ENCODE measurements at regions not wholly inside any gene's neighbourhood (a gene's known extent, or its start where the extent isn't known, plus 50 kb on each side); places are given as distances from the start of the nearest gene placed in this dataset.
A peak's percentile ranks its signal among the peaks of the same experiment; 100 is the strongest.

DNA sequence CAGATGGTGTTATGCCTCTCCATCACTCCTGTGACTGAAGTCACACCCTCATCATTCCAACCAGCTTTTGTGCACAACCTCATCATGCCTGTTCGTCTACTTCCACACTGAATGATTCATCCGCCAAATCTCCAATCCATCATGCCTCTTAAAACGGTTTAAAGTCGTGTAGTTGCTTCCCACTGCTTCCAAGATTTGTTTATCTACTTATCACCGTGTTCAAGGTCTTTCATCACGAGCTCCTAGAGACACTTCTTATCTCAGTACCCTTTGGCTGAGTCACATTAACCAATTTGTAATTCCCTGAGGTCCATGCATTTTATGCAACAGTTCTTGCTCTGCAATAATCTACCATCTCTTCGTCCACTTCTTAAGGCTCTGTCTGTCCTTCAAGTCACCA, 592.3 kb upstream of the ID2 start:
- H3K9me3 ChIP-seq, result no peaks in the 10 kb centered on the region
- WGBS, 2 donors, result 80 to 87% methylated on average over 7 of the region's 7 CpGs
- H3K36me3 ChIP-seq, result no peaks in the 10 kb centered on the region
- intact Hi-C loops (cut with DNase I), result no loop called here
- no peak overlapping the region for H3K27ac ChIP-seq
- H3K27me3 ChIP-seq, result no peaks in the 10 kb centered on the region
- TF ChIP-seq, protein P1, sequence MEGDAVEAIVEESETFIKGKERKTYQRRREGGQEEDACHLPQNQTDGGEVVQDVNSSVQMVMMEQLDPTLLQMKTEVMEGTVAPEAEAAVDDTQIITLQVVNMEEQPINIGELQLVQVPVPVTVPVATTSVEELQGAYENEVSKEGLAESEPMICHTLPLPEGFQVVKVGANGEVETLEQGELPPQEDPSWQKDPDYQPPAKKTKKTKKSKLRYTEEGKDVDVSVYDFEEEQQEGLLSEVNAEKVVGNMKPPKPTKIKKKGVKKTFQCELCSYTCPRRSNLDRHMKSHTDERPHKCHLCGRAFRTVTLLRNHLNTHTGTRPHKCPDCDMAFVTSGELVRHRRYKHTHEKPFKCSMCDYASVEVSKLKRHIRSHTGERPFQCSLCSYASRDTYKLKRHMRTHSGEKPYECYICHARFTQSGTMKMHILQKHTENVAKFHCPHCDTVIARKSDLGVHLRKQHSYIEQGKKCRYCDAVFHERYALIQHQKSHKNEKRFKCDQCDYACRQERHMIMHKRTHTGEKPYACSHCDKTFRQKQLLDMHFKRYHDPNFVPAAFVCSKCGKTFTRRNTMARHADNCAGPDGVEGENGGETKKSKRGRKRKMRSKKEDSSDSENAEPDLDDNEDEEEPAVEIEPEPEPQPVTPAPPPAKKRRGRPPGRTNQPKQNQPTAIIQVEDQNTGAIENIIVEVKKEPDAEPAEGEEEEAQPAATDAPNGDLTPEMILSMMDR (IDR thresholded peaks at IDR 0.05), result no peak
- H3K4me3 ChIP-seq (replicated peaks in 1 of 3), result no peak overlapping the region
- DNase-seq, result no peak
- H3K4me1 ChIP-seq, result no peaks in the 10 kb centered on the region

DNA sequence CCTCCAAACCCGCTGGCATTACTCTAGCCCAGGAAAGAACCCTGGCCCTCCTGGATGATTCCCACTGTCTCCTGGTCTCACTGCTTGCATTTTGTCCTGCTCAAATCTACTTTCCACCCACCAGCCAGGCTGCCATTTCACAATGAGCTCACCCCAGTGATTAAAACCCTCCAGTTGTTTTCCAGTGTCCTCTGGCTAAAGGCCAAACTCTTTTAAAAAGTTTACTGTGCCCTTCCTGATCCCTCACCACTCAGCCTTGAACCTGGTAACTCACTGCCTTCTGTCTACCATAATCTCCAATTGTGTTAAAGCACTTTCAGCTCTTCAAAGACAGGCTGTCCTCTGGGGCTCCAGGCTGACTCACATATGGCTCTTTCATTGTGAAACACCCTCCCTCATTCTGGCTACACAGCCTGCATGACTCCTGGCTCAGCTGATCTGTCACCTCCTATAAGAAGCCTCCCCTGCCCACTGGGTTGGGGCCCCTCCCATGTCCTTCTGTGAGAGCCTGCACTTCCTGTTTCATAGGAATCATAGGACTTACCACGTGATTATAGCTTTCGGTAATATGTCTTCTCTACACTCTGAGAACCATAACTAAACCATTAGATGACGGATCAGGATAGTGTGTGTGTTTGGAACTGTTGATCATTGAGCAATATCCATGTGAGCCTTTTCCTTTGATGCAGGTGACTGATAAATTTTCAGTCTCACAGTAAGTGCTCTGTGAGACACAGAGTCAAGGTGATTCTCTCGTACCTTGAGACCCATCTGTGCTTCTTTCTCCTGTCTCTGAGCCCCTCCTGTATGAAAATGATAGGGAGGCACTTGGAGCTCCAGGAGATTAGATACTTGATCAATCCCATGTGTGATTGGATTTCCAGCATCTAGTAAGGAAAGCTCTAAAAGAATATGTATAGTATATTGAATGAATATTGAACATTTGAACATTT, 590.8 kb upstream of the ID2 start:
- H3K4me3 ChIP-seq (replicated peaks in 1 of 3), result no peak overlapping the region
- whole genome bisulfite sequencing, 2 donors, result 88 to 95% methylated on average over 5 of the region's 5 CpGs
- no peak for TF ChIP-seq POLR2A (IDR thresholded peaks at IDR 0.05)
- TF ChIP-seq, protein P1 (IDR thresholded peaks at IDR 0.05), result no peak

DNA sequence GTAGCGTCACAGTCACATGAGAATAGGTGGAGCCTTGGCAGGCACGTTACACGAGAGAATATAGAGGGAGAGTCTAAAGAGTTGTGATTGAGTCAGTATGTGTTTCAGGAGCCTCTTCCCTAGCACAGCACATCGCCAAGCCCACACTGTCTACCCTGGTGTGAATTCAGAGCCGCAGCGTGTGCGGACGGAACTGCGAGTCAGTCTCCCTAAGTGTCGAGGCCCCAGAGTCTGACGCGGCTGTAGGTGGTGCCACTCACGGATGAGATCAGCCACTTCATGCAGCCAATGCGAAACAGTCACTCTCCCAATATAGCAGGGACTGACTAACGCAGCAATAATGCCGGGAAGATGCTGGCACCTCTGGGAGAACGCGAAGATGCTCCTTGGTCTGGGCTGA, 587.3 kb upstream of the ID2 start:
- no peak for DNase-seq
- no peak overlapping the region for H3K4me3 ChIP-seq (replicated peaks in 1 of 3)
- no peaks in the 10 kb centered on the region for H3K9me3 ChIP-seq
- intact Hi-C loops (cut with DNase I), result no loop called here
- 91 to 92% methylated on average over 18 of the region's 18 CpGs for WGBS, 2 donors
- H3K27me3 ChIP-seq, result no peaks in the 10 kb centered on the region
- TF ChIP-seq POLR2A (IDR thresholded peaks at IDR 0.05), result no peak
- TF ChIP-seq, protein P1 (IDR thresholded peaks at IDR 0.05), result no peak
- H3K4me1 ChIP-seq, result no peaks in the 10 kb centered on the region
- no peaks in the 10 kb centered on the region for H3K36me3 ChIP-seq
- no peak overlapping the region for H3K27ac ChIP-seq

More for the DNA sequence above, 590.8 kb upstream of the ID2 start:
- H3K27me3 ChIP-seq, result no peaks in the 10 kb centered on the region
- intact Hi-C loops (cut with DNase I), result no loop called here
- no peak overlapping the region for H3K27ac ChIP-seq
- no peaks in the 10 kb centered on the region for H3K4me1 ChIP-seq
- DNase-seq, result peak; percentile 10 to 14
- H3K36me3 ChIP-seq, result no peaks in the 10 kb centered on the region
- no peaks in the 10 kb centered on the region for H3K9me3 ChIP-seq

DNA sequence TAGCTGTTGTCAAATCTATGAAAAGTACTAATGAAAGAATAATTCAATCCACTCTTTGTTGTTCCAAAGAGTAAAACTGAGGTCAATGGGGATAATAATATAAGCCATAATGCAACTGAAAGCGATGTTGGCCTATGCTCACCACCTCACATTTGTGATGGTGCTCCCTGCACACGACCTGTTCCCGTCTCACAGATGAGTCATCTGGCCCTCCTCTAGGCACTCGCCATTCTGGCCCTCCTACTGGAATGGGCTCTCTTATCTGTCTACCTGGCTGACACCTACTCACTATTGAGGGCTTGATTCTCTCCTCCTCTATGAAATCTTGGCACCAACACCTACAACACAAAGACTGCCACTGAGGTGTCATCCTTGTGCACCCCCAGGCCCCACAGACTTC, 585.9 kb upstream of the ID2 start:
- Histone ChIP-seq H3K4me3 (replicated peaks in 1 of 3) (no peak overlapping the region), H3K27me3 (no peaks in the 10 kb centered on the region), H3K27ac (no peak overlapping the region), H3K9me3 (no peaks in the 10 kb centered on the region), H3K36me3 (no peaks in the 10 kb centered on the region), H3K4me1 (no peaks in the 10 kb centered on the region)
- WGBS, 2 donors, result 95 to 98% methylated on average over 4 of the region's 4 CpGs
- DNase-seq, result no peak
- TF ChIP-seq POLR2A (IDR thresholded peaks at IDR 0.05), result no peak
- TF ChIP-seq, protein P1 (IDR thresholded peaks at IDR 0.05), result no peak
- intact Hi-C loops (cut with DNase I), result no loop called here

DNA sequence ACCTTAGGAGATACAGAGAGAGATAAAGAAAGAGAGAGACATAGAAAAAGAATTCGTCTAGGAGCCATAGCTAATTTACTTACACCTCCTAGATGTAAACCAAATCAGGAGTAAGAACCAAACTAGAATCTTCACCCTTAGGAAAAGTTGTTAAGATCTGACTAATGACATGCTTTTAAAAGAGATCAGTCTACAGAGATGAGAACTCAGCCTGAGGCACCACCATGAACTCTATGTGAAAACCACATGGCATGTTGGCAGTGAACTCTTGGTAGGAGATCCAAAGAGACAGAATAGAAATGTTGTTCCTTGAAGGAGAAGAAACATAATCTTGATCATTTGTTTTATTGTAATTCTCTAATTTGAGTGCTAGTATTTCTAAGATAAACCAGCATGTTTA, 585.4 kb upstream of the ID2 start:
- WGBS, 2 donors, result 95 to 98% methylated on average over 1 of the region's 1 CpG
- Histone ChIP-seq H3K4me1 (peaks cover 0 to under 1% of the 10 kb centered on the region in 2 donors), H3K27me3 (no peaks in the 10 kb centered on the region), H3K4me3 (replicated peaks in 1 of 3) (no peak overlapping the region), H3K27ac (no peak overlapping the region), H3K9me3 (no peaks in the 10 kb centered on the region), H3K36me3 (no peaks in the 10 kb centered on the region)
- TF ChIP-seq POLR2A (IDR thresholded peaks at IDR 0.05), result no peak
- TF ChIP-seq, protein P1 (IDR thresholded peaks at IDR 0.05), result no peak
- no peak for DNase-seq
- intact Hi-C loops (cut with DNase I), result no loop called here
